GM20000 (cell line): ENCODE measurements at regions not wholly inside any gene's neighbourhood (a gene's known extent, or its start where the extent isn't known, plus 50 kb on each side); places are given as distances from the start of the nearest gene placed in this dataset.

Experiments
- DNase-seq: peaks from one replicate; pipeline ENCODE4 v3.0.0; 2012; ENCODE audit warnings: low spot score
- CTCF ChIP-seq: IDR thresholded peaks from 2 replicates; pipeline ENCODE4 v1.5.1; 2012; ENCODE audit warnings: mild to moderate bottlenecking, control low read depth; ENCODE audit errors: extremely low read depth, missing control alignments

DNA sequence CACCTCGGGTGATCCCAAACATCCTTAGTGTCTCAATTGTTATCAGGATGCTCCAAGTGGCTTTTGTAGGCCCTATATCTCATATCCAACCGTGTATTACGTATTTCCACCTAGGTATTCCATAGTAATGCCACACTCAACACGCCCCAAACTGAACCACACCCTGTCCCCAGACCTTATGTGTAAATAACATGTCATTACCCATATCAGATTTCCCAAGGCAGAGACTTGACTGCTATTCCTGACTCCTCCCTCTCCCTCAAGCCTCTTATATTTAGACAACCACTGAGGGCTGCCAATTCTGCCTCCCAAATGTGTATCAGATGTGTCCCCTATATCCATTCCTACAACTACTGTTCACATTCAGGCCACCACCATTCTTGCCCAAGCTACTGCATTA, 132.8 kb upstream of the NCAM1 start:
- no peak for TF ChIP-seq CTCF
- DNase-seq: no peak

GRCh38 chr11:112829971-112830654, 131.1 kb upstream of the NCAM1 start:
- no peak for DNase-seq
- no peak for TF ChIP-seq CTCF

DNA sequence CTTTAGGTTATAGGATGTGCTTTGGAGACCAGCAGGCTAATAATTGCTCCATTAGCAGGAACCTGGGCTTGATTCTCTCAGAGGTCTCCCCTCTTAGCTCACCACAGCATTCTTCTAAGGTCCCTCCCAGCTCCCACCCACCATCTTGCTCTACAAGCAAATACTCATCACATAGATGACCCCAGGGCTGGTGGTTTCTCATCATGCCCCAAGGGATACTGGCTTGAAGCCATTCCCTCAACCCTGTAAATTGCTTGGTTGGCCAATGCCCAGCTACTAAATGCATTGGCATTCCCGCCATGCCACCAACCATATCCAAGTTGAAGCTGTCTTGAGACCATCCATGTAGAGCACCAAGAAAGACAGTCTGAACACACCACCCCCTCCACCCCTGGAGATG, 130.2 kb upstream of the NCAM1 start:
- TF ChIP-seq CTCF: no peak
- DNase-seq: no peak

GRCh38 chr11:112831969-112832766, 129.1 kb upstream of the NCAM1 start:
- TF ChIP-seq CTCF: no peak
- DNase-seq: no peak

GRCh38 chr11:112834277-112834755, 126.9 kb upstream of the NCAM1 start:
- DNase-seq: no peak
- TF ChIP-seq CTCF: no peak

DNA sequence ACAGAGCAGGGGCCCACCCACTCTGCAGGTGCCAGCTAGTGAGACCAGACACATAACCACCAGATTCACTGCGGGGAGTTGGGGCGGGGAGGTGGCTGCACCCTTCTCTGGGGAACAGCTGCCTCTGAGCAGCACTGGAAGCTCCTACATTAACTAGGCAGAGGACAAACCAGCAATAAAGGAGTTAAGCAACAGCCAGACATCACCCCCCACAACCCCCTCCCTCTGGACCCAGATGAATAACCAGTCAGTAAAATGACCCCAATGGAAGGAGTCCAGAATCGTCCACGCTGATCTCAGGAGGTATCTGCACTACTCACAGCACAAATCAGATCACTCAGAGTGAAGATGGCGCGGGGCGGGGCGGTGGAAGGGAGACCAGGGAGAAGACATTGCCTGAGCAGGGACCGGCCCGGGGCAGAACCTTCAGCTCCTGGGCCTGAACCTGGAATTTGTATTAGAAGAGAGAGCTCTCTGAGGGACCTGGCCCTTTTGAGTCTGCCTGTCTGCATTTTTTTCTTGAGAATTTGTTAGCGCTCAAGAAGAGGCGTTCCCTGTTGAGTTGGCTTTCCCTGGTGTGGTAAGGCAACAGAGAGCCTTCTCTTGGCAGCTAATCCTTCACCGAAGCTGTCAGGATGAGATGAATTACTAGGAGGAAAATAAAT, 125.5 kb upstream of the NCAM1 start:
- DNase-seq: no peak
- TF ChIP-seq CTCF: no peak

- no peak for DNase-seq
These were observed 125.0 kb upstream of the NCAM1 start for GRCh38 chr11:112836256-112836602.

More at GRCh38 chr11:112836256-112836602, 125.0 kb upstream of the NCAM1 start:
- no peak for TF ChIP-seq CTCF
